CD4-positive, alpha-beta T cell treated with Interleukin-17A for 4 hours (primary cell): ENCODE measurements at regions not wholly inside any gene's neighbourhood (a gene's known extent, or its start where the extent isn't known, plus 50 kb on each side); places are given as distances from the start of the nearest gene placed in this dataset.
"Not testable (repeated sequence)": the region's sequence is repeated elsewhere in the genome, so short reads cannot be mapped to it uniquely, and the experiment has no call there.

Source experiments
- DNase-seq: peaks from one replicate; pipeline ENCODE4 v3.0.0-alpha.2; 2020; ENCODE audit warnings: mixed read lengths

DNA sequence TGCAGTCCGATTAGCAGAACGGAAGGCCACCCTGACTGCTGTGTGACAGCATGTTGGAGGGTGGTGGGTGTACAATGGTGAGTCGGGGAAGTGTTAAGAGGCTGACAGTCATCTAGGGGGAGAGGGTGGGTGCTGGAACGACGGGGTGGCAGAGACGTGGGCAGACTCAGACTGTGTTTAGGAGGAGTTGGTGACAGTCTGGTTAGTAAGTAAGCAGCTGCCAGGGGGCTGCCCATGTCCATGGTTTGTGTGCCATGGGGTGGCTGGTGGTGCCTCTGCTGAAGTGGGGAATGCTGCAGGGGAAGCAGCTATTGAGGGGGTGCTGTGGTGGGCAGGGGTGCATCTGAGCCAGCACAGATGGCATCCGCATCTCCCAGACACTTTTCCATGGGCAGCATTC, 51.3 kb upstream of the BOD1 start:
- no peak for DNase-seq

DNA sequence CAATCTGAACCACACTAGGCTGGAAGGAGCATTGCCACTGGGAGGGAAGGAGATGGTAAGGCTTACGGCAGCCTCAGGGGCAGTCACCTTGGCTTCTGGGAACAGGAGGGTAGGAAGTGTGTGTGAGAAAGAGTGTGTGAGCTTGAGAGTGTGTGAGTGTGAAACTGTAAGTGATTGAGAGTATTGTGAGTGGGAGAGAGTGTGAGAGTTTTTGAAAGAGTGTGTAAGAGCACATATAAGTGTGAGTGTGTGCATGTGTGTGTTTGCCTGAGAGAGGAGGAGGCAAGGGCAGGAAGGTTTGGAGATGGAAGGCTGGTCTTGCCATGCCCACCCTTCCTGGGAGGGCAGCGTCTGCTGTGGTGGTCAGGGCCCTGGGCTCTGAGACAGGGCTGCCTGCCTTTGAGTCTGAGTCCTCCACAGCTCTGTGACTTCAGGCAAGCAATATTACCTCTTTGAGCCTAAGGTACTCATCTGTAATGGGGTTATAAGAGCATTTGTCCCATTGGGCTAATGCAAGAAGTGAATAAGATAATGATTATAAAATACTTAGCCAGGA, 51.9 kb upstream of the BOD1 start:
- no peak for DNase-seq

DNA sequence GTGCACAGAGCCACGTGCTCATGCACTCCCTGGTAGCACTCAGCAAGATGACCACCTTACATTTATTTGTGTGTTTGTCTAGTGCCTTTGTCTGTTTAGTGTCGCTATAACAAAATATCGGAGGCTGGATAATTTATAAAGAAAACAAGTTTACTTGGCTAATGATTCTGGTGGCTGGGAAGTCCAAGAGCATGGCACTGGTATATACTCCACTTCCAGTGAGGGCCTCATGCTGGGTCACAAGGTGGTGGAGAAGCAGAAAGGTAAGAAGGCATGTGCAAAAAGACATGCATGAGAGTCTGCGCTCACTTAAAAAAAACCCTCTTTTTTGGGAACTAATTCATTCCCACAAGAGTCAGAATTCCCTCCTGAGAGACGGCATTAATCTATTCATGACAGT, 52.5 kb upstream of the BOD1 start:
- DNase-seq: no peak

DNA sequence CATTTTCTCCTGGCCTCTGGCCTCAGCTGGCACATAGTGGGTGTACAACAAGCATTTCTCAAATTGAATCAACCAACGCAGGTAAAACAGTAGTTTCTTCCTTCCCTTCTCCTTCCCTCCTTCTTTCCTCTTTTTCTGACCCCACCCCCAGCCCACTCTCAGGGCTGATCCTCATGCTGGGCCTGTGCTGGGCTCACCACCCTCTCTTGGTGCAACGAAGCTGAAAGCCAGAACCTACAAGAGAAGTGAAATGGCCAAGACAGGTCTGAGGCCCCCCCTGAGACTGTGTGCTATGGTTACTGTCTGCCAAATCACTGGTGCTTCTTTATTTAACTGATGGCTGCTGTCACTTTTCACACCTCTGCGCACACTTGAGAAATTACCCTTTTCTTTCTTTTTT, 53.0 kb upstream of the BOD1 start:
- no peak for DNase-seq

DNA sequence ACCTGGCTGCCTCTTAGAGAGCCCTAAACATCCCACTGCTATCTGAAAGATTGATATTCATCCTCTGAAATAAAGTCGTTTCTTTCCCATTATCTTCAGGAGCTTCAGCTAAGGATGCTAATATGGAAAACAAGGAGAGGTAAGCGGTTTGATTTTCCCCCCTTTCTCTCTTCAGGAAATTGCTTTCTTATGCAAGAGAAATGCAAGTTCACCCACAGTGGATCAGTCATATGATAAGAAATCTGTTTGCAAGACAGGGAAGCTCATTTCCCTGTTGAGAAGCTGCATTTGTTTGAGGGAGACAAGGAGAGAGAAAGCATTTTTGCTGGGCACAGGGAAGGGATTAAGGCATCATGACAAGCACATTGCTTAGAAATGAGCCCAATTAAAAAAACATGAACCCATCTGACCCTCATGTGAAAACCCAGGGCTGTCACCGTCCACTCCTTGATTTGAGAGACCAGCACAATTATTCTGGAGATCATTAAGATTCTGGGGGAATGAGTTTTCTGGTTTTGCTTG, 53.7 kb upstream of the BOD1 start:
- no peak for DNase-seq

DNA sequence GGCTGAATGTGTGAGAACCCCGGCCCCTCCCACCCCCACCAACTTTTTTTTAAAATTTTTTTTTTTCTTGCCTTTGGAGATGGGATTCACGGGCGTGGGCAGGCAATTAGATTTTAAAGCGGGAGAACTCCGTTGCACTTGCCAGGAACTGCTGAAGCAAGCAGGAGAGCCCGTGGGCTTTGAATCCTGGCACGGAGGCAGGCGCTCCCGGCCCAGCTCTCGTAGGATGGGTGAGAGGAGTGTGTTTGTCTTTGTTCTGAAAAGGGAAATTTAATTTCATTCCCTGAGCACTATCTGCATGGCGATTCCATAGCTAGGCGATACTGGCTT, 54.3 kb upstream of the BOD1 start:
- DNase-seq: no peak

DNA sequence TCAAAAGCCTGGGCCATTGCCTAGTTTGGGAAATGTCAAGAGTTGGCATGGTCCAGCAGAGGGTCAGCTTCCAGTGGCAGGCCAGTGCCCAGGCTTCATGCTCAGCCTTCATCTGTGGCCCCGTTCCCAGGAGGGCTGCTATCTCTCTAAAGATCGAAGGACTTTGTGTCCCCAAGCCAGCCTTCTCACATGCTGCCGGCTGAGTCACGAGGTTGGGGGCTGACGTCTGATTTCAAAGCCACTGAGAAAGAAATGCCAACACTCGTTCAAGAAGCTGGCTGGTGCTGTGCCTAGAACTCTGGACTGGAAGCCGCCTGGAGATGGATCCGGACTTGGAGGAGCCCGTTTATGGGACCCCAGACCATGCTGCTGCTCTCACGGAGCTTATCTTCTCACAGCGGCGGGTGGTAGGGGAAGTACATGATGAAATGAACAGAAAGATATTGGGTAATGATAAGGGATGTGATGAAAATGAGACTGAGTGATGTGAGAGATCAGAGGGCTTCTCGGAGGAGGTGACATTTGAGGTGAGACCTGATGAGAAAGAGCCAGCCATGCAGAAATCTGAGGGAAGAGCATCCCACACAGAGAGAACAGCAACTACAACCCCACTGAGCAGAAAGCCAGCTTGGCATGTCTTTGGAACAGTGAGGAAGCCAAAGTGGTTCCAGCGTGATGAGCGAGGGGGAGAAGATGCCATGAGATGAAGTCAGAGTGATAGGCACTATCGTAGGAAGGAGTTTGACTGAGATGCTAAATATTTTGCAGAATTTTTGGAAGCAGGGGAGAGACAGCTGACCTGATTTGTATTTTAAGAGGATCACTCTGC, 54.9 kb upstream of the BOD1 start:
- DNase-seq: no peak

DNA sequence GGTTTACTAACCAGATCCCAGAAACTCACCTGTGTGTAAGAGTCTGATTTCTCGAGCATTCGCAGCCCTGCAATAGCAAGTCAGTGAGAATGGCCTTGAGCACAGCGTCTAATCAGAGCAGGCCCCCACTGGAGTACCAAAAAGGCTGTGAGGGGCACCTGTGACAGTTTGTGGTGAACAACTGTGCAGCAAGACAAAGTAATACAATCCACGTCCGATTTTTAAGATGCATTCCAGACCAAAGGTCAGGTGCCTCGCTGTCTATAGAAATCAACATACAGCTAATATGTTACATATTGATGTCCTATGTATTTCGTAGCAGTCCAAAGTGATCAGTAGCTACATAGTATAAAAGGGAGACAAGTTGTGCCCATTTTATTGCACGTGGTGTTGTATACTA, 55.7 kb upstream of the BOD1 start:
- DNase-seq: no peak

DNA sequence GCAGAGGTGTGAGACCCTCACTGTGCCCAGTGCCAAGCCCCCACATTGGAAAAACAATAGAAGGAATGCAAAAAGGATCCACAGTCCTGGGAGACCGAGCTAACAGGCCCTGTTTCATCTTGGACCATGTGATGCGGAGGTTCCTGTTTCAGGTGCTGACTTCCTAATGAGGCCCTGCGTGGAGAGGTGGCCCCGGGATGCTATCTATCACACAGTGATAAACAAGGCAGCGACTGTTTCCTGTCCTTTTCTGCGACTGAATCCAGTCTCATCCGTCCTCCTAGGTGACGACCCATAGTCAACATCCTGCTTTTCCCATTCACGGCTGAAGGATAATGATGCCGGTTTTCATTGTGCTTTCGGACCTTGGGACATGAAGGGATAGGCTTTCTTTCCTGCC, 56.4 kb upstream of the BOD1 start:
- no peak for DNase-seq

DNA sequence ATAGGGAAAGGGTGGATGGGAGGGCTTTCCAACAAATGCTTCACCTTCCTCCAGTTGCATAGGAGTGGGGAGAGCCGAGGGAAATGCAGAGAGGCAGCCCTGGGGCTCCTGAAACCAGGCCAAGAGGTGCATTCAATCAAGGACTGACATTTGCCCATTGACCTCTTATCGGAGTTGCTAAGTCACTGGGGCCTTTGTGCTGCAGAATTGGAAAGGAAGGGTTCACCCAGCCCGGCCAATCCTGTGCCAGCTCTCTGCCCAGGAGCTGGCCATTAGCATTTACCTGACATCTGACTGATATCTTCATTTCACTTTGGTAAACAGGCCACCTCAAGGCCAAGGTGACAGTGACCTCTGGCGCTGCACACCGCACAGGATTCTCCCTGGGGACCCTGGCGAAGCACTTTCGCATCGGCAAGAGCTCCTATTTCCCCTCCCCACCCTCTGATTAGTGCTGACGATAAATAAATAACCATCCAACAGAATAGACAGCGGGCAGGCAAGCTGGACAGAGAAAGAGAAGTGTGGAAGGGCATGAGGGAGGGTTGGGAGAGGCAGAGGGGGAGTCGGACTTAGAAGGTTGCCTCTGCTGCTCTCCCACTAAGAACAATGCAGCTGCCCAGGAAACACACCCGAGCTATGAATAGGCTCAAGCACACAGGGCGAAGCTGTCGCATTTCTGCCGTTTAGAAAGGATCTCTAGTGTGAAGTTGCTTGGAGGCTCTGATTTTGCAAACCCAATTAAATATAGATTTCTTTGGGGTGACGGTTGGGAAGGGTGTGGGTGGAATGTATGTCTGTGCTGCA, 57.0 kb upstream of the BOD1 start:
- DNase-seq: no peak

DNA sequence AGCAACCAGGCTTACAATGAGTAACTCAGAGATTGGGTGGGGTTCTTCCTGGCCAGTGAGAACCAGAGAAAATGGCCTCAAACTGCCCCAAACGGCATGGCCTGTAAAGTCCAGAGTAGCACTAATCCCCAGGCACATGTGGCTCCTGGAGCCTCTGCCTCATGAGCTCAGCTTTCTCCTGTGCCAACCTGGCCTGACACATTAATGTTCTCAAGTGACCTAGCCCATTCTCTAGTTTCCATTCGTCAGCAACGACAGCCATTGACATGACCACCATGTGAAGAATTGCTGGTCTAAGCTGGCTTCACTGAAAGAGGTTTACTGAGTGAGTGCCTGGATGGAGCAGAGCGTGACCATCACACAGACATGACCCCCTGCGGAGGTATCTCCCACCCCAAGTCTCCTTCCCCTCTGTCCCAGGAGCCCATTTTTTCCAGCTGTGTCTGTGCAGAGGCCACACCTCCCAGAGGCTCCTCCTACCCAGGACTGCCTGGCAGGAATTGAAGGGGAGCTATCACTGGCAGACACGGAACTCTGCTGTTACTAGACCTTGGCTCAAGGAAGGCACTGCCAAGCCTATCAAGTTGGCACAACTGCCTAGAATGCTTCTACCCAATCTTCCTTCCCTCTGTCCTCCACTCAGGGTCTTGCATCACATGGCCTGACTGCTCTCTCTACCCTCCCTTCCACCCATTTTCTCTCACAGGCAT, 59.0 kb upstream of the BOD1 start:
- no peak for DNase-seq

DNA sequence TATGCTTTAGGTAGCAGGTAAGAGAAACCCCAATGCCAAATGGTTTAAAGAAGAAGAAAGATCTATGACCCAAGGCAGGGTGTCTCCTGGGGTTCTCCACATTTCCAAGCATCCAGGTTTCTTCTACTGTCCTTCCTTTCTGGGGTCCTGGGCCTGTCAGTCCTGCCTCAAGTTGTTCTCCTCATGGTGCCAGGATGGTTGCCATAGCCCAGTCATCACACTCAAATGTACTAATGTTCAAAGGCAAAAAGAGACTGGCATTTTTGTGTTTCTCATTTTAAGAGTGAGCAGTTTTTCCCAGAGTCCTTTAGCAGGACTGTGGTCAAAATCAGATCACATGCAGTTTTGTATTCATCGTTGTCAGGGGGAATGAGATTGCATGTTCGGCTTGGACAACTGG, 59.9 kb upstream of the BOD1 start:
- DNase-seq: no peak

DNA sequence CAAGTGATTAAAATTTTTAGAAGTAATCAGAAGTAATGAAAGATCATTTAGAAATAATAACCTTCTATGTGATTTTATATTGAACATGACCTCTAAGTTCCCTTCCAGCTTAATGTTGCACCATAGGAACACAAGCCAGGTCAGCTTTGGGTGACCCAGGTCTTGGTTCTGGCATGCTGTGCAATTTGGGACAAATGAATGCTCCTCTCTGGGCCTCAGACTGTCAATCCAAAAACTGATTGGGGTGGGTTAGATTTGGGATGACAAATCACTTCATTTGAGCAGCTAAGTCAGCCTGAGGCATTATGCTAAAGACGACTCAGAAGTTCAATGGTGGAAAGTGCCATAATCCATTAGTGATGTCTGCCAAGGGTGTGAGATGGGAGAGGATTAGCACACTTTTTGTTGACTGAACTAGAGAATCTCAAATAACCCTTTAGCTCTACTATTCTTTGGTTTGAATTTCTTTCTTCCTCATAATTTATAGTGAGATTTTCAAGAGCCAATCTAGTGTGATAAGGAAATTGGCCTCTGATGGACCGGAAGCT, 60.7 kb upstream of the BOD1 start:
- DNase-seq: no peak

DNA sequence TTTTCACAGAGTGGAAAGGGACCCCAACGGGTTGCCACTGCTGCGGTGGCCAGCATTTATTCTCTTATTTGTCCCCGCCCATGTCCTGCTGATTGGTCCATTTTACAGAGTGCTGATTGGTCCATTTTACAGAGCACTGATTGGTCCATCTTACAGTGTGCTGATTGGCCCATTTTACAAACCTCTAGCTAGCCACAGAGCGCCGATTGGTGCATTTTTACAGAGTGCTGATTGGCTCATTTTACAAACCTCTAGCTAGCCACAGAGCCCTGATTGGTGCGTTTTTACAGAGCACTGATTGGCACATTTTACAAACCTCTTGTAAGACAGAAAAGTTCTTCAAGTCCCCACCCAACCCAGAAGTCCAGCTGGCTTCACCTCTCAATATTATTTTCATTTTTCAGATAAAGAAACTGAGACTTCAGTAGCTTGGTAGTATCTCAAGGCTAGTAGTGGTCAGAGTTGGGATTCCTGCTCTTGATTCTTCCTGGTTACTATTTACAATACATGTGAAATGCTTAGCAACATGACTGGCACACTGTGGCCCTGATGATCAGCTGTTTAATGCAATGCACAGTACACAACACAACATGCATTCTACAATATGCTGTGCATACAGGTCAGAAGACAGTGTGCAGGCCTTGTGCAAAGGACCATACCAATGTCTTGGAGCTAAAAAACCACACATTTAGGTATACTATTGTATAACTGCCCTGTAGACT, 63.6 kb upstream of the BOD1 start:
- no peak for DNase-seq

DNA sequence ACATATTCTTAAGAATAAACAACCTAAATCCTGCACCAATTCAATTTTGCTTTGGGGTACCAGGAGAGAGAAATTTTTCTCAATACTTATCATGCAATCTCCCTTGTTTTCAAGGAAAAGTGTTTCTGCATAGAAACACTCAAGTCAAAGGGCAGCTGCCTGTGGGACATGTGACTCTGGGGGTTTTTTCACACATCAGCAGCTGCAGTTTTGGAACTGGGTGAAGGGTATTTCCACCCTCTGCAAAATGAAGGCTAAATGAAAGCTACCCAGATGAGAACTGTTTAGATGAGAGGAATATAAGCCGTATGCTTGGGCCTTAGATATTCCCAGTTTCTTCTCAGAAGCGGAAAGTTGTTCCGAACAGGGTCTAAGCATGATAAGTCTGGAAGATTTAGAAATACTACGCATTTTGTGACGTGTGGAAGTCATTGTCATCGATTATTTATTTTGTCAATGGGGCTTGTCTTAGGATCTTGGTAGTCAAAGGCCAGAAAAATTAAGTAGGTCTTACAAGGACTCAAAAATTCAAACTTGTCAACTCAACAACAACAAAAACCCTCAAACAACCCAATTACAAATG, 64.3 kb upstream of the BOD1 start:
- DNase-seq: no peak

DNA sequence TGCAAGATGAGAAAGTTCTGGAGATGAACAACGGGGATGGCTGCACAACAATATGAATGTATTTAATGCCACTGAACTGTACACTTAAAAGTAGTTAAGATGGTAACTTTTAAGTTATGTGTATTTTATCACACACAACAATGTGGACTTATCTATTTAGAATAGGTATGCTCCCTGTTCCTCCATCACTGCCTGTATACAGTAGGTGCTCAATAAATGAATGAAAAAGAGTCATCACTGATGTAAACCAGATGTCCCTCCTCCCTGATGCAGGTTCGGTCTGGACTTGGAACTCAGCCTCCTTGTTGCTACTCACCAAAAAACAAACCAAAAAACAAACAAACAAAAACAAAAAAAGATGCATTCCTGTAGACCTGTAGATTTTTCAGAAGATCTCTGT, 65.9 kb upstream of the BOD1 start:
- DNase-seq: no peak

DNA sequence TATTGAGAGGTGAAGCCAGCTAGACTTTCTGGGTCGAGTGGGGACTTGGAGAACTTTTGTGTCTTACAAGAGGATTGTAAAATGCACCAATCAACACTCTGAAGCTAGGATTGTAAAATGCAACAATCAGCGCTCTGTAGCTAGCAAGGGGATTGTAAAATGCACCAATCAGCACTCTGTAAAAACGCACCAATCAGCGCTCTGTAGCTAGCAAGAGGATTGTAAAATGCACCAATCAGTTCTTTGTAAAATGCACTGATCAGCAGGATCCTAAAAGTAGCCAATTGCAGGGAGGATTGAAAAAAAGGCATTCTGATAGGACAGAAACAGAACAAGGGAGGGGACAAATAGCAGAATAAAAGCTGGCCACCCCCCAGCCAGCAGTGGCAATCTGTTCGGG, 68.1 kb upstream of the BOD1 start:
- DNase-seq: not testable (repeated sequence)

DNA sequence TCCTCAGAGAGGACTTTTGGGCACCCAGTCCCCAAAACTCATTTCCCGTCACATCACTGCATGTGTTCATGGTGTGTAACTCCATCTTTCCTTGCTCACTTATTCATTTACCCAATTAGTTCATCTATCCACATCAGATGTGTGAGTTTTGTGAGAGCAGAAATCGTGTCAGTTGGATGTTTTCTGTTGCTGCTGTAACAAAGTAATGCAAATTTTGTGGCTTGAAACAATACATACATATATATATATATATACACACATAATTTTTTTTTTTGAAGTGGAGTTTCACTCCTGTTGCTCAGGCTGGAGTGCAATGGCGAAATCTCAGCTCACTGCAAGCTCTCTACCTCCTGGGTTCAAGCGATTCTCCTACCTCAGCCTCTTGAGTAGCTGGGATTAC, 70.5 kb upstream of the BOD1 start:
- no peak for DNase-seq

DNA sequence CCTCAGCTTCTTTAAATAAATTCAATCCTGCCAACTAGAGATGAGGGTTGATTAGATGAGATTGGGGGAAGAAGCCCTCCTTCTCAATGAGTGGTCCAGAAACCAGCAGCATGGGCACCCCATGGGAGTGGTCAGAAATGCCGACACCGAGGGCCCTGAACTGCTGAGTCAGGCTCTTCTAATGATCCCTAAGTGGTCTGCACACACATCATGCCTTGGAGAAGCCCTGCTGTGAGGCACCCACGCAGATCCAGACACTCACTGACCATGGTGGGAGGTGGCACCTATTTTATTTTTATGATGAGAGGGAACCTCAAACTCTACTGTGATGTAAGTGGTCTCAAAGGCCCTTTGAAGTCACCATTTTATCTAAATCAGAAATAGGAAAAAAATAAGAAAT, 72.3 kb upstream of the BOD1 start:
- no peak for DNase-seq

DNA sequence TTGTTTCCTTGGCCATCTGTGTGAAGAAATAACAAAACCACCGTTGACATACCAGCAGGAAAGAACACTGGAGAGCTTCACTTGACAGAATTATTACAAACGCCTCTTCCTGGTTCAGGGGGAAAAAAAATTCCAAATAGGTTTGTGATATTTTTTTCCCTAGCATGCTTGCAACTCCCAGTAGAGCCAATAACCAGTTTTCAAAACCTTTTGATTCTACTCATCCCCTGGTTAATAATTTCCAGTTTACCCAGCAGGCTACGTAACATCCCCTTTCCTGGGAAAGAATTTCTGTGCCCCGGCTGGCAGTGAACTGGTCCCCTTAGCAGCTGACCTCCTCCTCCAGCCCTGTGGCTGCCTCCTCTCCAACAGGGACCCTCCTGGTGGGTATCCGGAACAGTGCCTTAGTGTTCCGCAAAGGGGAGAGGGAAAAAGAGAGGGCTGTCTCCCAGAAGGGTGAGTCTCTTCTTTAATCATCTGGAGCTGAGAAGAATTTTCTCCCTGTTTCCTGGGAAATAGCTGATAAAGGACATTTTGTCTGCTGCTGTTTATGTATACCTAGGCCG, 72.8 kb upstream of the BOD1 start:
- no peak for DNase-seq

DNA sequence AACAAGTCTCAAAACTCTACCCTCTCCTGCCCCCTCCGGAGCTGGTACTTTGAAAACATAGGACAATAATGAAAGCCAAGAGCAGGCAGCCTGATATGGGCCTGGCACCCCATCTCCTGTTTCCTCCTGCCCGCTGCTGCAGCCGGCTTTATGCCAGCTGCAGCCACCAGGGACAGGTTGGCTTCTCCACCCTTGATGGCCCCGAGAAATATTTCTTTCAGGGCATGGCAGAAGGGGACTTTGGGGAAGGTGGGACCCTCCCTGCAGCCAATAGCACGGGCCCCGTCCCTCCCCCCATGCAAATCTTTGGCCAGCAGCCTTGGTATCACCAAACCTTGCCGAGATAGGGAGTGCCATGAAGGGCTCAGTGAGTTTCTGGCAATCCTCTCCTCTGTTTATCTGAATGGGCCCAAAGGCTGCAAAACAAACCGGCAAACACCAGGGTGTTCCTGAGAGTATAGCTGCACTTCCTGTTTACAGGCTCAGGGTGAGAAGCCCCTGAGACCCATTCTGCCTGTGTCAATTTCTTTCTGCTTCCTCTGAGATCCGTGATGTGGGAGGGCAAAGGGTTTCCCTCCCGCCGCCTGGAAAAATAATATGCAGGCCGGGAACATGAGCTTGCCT, 73.4 kb upstream of the BOD1 start:
- DNase-seq: no peak
